Fibroblast of villous mesenchyme (primary cell): ENCODE measurements at regions not wholly inside any gene's neighbourhood (a gene's known extent, or its start where the extent isn't known, plus 50 kb on each side); places are given as distances from the start of the nearest gene placed in this dataset.

Experiments used
- DNase-seq: peaks from one replicate; pipeline ENCODE4 v3.0.0-alpha.2; 2010; ENCODE audit warnings: low read depth
- H3K4me3 ChIP-seq: 2 replicates; pipeline ENCODE4 v1.5.1; 2011; ENCODE audit warnings: low read depth, mild to moderate bottlenecking, low read length
- CTCF ChIP-seq: IDR thresholded peaks from 2 replicates; pipeline ENCODE4 v1.5.1; 2012; ENCODE audit warnings: low read depth, mild to moderate bottlenecking, low read length; ENCODE audit not compliant: insufficient read depth

- no peak for TF ChIP-seq CTCF
- H3K4me3 ChIP-seq: no peak overlapping the region
- DNase-seq: no peak
Observed at GRCh38 chr21:34307991-34308532, 55.7 kb upstream of the KCNE2 start.

- H3K4me3 ChIP-seq: no peak overlapping the region
- TF ChIP-seq CTCF: no peak
- no peak for DNase-seq
Observed at GRCh38 chr21:34311561-34312330, 52.1 kb upstream of the KCNE2 start.

- no peak for TF ChIP-seq CTCF
- DNase-seq: no peak
- no peak overlapping the region for H3K4me3 ChIP-seq
Observed at GRCh38 chr21:34313116-34313515, 50.7 kb upstream of the KCNE2 start.
